Keratinocyte (primary cell): ENCODE measurements at regions not wholly inside any gene's neighbourhood (a gene's known extent, or its start where the extent isn't known, plus 50 kb on each side); places are given as distances from the start of the nearest gene placed in this dataset.

Source experiments
- EZH2 ChIP-seq: IDR thresholded peaks from one replicate; pipeline ENCODE4 v1.6.1; 2012; ENCODE audit warnings: inconsistent platforms, mild to moderate bottlenecking, low read length, moderate library complexity
- TF ChIP-seq, protein P1 (sequence below), 3 experiments: IDR thresholded peaks in 1 of 3; conservative IDR thresholded peaks in 1 of 3; optimal IDR thresholded peaks in 1 of 3; 2 replicates in 2 of 3; 3 replicates in 1 of 3; pipeline versions ENCODE3 to v1.5.1; 2011; ENCODE audit warnings: low read length in 3 of 3, mild to moderate bottlenecking in 3 of 3, moderate library complexity in 2 of 3, control low read depth in 1 of 3, inconsistent platforms in 1 of 3; ENCODE audit not compliant: insufficient read depth in 2 of 3; ENCODE audit errors: extremely low read depth in 1 of 3

GRCh38 chrX:143121477-143121876, 95.7 kb downstream of the SPANXN4 start:
- TF ChIP-seq, protein P1, sequence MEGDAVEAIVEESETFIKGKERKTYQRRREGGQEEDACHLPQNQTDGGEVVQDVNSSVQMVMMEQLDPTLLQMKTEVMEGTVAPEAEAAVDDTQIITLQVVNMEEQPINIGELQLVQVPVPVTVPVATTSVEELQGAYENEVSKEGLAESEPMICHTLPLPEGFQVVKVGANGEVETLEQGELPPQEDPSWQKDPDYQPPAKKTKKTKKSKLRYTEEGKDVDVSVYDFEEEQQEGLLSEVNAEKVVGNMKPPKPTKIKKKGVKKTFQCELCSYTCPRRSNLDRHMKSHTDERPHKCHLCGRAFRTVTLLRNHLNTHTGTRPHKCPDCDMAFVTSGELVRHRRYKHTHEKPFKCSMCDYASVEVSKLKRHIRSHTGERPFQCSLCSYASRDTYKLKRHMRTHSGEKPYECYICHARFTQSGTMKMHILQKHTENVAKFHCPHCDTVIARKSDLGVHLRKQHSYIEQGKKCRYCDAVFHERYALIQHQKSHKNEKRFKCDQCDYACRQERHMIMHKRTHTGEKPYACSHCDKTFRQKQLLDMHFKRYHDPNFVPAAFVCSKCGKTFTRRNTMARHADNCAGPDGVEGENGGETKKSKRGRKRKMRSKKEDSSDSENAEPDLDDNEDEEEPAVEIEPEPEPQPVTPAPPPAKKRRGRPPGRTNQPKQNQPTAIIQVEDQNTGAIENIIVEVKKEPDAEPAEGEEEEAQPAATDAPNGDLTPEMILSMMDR (optimal IDR thresholded peaks at IDR 0.05 in 1 of 3, IDR thresholded peaks at IDR 0.05 in 1 of 3, conservative IDR thresholded peaks at IDR 0.05 in 1 of 3; ENCODE audit: extremely low read depth in 1 of 3, insufficient read depth in 2 of 3, low read length in 3 of 3) = no peak
- TF ChIP-seq EZH2 = no peak
